ENCODE measurements at regions not wholly inside any gene's neighbourhood (a gene's known extent, or its start where the extent isn't known, plus 50 kb on each side); places are given as distances from the start of the nearest gene placed in this dataset.

GRCh38 chr6:71410164-71410566 is 121.6 kb downstream of the OGFRL1 start:
- ChIA-PET CTCF (interaction anchor here (1.1 to 1.9 kb wide), 2 partner anchors 10 to 25 kb away, joined by 3 to 7 read pairs; no protein-coding TSS in a partner anchor), POLR2A (interaction anchor here (5.0 kb wide), 1 partner anchor 10 kb away, joined by 24 read pairs; no protein-coding TSS in a partner anchor)
- H3K9me3 Mint-ChIP-seq (ENCODE audit: unreplicated experiment) = no peaks in the 10 kb centered on the region
- H3K27me3 Mint-ChIP-seq (ENCODE audit: insufficient read depth, unreplicated experiment) = no peaks in the 10 kb centered on the region
- no TSS peak for BruUV-seq (replicated peaks)
- intact Hi-C loops (cut with micrococcal nuclease) = no loop called here
- no peak overlapping the region for H3K27ac Mint-ChIP-seq (ENCODE audit: low read depth, unreplicated experiment)
- H3K36me3 Mint-ChIP-seq (ENCODE audit: insufficient read depth, unreplicated experiment) = peaks cover 22% of the 10 kb centered on the region
- H3K4me1 Mint-ChIP-seq (ENCODE audit: insufficient read depth, unreplicated experiment) = peaks cover 20% of the 10 kb centered on the region
- no peak overlapping the region for H3K4me3 Mint-ChIP-seq (ENCODE audit: unreplicated experiment)
- TF ChIP-seq CTCF (IDR thresholded peaks at IDR 0.05; ENCODE audit: unreplicated experiment) = no peak
- peak; percentile 23 for DNase-seq (ENCODE audit: unreplicated experiment)

- no TSS peak for BruUV-seq (replicated peaks)
- intact Hi-C loops (cut with micrococcal nuclease) = no loop called here
- H3K36me3 Mint-ChIP-seq (ENCODE audit: insufficient read depth, unreplicated experiment) = peaks cover 27% of the 10 kb centered on the region
- H3K27me3 Mint-ChIP-seq (ENCODE audit: insufficient read depth, unreplicated experiment) = no peaks in the 10 kb centered on the region
- peak overlapping the region; percentile 11 for H3K27ac Mint-ChIP-seq (ENCODE audit: low read depth, unreplicated experiment)
- no peaks in the 10 kb centered on the region for H3K9me3 Mint-ChIP-seq (ENCODE audit: unreplicated experiment)
- ChIA-PET POLR2A (interaction anchor here (0.7 to 5.0 kb wide), 3 partner anchors 10 to 23 kb away, joined by 3 to 24 read pairs (median 3); no protein-coding TSS in a partner anchor), CTCF (interaction anchor here (0.6 to 1.9 kb wide), 3 partner anchors 9 to 130 kb away, joined by 3 to 7 read pairs (median 5); no protein-coding TSS in a partner anchor)
- DNase-seq (ENCODE audit: unreplicated experiment) = no peak
- H3K4me3 Mint-ChIP-seq (ENCODE audit: unreplicated experiment) = no peak overlapping the region
- no peak for TF ChIP-seq CTCF (IDR thresholded peaks at IDR 0.05; ENCODE audit: unreplicated experiment)
- peaks cover 20% of the 10 kb centered on the region for H3K4me1 Mint-ChIP-seq (ENCODE audit: insufficient read depth, unreplicated experiment)
Observed at GRCh38 chr6:71410681-71411080, 122.1 kb downstream of the OGFRL1 start.

- Mint-ChIP-seq H3K4me1 (ENCODE audit: insufficient read depth, unreplicated experiment) (peaks cover 20% of the 10 kb centered on the region), H3K27me3 (ENCODE audit: insufficient read depth, unreplicated experiment) (no peaks in the 10 kb centered on the region), H3K27ac (ENCODE audit: low read depth, unreplicated experiment) (peak overlapping the region; percentile 44), H3K9me3 (ENCODE audit: unreplicated experiment) (no peaks in the 10 kb centered on the region), H3K36me3 (ENCODE audit: insufficient read depth, unreplicated experiment) (peaks cover 23% of the 10 kb centered on the region), H3K4me3 (ENCODE audit: unreplicated experiment) (no peak overlapping the region)
- ChIA-PET CTCF (no interaction called here), POLR2A (interaction anchor here (0.8 to 1.5 kb wide), 3 partner anchors 8 to 15 kb away, joined by 3 to 4 read pairs (median 3); no protein-coding TSS in a partner anchor)
- BruUV-seq (replicated peaks) = no TSS peak
- intact Hi-C loops (cut with micrococcal nuclease) = no loop called here
- no peak for DNase-seq (ENCODE audit: unreplicated experiment)
- TF ChIP-seq CTCF (IDR thresholded peaks at IDR 0.05; ENCODE audit: unreplicated experiment) = no peak
Observed at GRCh38 chr6:71411882-71412281, 123.3 kb downstream of the OGFRL1 start.

GRCh38 chr6:71412559-71413140 is 124.0 kb downstream of the OGFRL1 start:
- no peak for DNase-seq (ENCODE audit: unreplicated experiment)
- H3K4me3 Mint-ChIP-seq (ENCODE audit: unreplicated experiment) = no peak overlapping the region
- no peak for TF ChIP-seq CTCF (IDR thresholded peaks at IDR 0.05; ENCODE audit: unreplicated experiment)
- H3K9me3 Mint-ChIP-seq (ENCODE audit: unreplicated experiment) = no peaks in the 10 kb centered on the region
- POLR2A ChIA-PET = interaction anchor here (0.8 to 1.5 kb wide), 3 partner anchors 8 to 16 kb away, joined by 3 to 4 read pairs (median 3); no protein-coding TSS in a partner anchor
- no peaks in the 10 kb centered on the region for H3K27me3 Mint-ChIP-seq (ENCODE audit: insufficient read depth, unreplicated experiment)
- H3K4me1 Mint-ChIP-seq (ENCODE audit: insufficient read depth, unreplicated experiment) = peaks cover 13% of the 10 kb centered on the region
- CTCF ChIA-PET = no interaction called here
- intact Hi-C loops (cut with micrococcal nuclease) = no loop called here
- peak overlapping the region; percentile 44 for H3K27ac Mint-ChIP-seq (ENCODE audit: low read depth, unreplicated experiment)
- H3K36me3 Mint-ChIP-seq (ENCODE audit: insufficient read depth, unreplicated experiment) = peaks cover 23% of the 10 kb centered on the region
- BruUV-seq (replicated peaks) = no TSS peak
